HG03196 (cell line): ENCODE measurements at regions not wholly inside any gene's neighbourhood (a gene's known extent, or its start where the extent isn't known, plus 50 kb on each side); places are given as distances from the start of the nearest gene placed in this dataset.

Experiments used
- ATAC-seq: cut with Tn5 transposase; IDR thresholded peaks from one replicate; pipeline ENCODE4 v1.9.1; 2021; ENCODE audit not compliant: unreplicated experiment

- no peak for ATAC-seq
Observed at GRCh38 chr3:31244929-31245817, 287.6 kb upstream of the STT3B start.

- ATAC-seq: no peak
Observed at GRCh38 chr3:31246293-31247062, 286.2 kb upstream of the STT3B start.

DNA sequence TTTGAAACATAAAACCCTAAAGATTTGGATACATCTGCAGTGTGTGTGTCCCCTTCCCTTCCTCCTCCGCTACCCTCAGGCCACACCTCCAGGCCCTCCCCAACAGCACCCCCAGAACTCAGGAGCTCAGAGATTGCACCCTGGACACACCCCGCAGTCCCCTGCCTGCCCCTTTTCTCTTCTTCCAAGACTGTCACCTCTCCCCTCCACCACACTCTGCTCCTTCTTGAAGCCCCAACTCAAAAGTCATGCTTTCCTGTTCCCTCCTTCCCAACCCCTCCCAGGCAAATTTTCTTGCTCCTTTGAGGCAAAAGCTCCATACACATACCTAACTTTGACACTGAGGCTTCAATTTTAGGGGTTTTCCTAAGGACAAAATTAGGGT is 285.7 kb upstream of the STT3B start:
- no peak for ATAC-seq

DNA sequence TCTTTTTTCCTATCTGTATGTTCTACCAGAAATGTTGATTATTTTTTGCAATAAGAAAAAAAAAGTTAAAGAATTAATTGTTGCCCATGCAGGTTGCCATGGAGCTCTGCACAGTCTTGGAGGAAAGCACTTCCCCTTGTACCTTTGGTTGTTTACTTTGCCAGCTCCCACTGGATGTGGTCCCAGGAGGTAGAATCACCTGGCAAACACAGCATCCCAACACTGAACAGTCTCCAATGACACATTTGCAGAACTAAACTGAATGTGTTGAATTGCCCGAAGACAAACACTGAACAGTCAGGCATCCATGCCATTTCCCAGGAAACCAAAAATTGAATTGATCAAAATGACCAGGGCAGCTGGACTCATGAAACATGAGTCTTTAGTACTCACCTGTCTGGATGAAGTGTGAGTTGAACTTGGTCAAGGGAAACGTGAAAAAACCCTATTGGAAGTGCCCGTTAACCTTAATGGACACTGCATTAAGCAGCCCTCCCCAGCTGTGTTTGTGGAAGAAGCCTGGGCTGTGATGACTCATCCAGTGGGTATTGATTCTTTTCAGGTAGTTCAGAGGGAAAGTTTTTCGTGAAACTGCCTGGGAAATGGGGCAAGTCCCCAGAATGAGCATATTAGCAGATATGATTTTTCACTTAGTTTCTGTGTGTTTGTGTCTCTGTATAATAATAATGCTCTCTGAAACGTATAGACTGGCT is 284.7 kb upstream of the STT3B start:
- peak; percentile 58 for ATAC-seq

- peak; percentile 13 for ATAC-seq
Observed at GRCh38 chr3:31248563-31248992, 284.1 kb upstream of the STT3B start.

GRCh38 chr3:31249545-31249944 is 283.2 kb upstream of the STT3B start:
- no peak for ATAC-seq

- ATAC-seq: no peak
Observed at GRCh38 chr3:31250116-31250777, 282.5 kb upstream of the STT3B start.

GRCh38 chr3:31251083-31251482 is 281.6 kb upstream of the STT3B start:
- ATAC-seq: no peak

- ATAC-seq: no peak
Observed at GRCh38 chr3:31252216-31253185, 280.2 kb upstream of the STT3B start.

- ATAC-seq: no peak
Observed at GRCh38 chr3:31253782-31254181, 278.9 kb upstream of the STT3B start.

DNA sequence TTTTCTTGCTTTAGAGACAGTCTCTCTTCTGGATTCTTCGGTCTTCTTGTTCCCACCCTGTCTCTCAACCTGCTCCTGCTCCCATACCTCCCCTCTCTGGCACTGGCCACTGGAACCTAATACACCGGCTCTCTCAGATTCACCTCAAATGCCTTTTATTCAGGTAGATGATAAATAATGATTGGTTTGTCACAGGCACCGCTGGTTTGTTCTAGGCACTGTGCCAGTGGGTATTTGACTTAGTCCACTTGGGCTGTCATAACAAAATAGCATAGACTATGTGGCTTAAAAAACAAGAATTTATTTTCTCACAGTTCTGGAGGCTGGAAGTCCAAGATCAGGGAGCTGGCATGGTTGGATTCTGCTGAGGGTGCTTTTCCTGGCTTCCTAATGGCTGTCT is 278.2 kb upstream of the STT3B start:
- ATAC-seq: no peak

GRCh38 chr3:31255007-31255581 is 277.6 kb upstream of the STT3B start:
- no peak for ATAC-seq

- ATAC-seq: no peak
Observed at GRCh38 chr3:31262201-31262600, 270.5 kb upstream of the STT3B start.

DNA sequence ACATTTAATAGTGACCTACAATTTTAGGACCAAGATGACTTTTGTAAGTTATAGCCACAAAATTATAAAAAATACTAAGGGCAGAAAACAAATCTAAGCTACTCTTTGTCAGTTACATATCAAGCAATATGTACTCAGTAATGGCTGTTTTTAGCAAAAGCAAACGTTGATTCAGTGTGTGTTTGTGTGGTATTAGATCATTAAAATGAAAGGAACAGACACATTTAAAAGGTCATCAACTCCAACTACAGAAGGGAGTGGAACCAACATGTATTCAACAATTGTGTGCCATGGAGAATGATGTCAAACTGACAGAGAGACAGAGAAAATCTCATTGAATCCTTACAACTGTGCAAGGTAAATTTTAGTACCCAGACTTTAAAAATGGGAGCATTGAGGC is 268.8 kb upstream of the STT3B start:
- no peak for ATAC-seq

DNA sequence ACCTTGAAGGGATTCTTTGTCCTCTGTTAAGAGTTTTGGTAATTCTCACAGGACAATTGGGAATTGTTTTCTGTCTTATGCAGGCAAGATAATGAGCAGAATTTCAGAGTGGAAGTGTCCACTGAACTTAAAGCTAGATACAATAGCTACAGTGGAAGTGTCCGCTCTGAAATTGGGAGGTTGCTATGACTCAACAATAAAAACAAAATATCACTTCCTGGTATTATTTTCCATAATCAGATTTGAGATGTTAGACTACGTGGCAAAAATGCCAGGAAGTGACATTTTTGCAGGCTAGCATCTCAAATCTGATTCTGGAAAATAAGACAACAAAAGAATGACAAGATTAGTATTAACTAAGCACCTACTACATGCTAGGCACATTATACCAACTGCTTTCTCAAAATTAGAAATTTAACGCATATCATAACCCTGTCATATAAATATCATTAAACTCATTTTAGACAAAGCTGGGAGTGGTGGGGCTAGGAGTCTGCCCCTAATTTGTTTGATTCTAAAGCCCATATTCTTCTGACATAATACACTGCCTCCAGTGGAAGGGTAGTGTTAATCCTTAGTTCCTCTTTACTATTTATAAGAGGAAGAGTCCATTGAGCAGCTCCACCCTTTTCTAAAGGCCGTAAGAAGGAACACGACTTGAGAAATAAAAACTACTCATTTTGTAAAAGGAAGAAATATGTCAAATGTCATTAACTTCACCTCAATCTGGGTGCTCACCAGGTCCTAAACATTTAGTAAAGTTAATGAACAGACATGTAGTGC is 266.9 kb upstream of the STT3B start:
- no peak for ATAC-seq

DNA sequence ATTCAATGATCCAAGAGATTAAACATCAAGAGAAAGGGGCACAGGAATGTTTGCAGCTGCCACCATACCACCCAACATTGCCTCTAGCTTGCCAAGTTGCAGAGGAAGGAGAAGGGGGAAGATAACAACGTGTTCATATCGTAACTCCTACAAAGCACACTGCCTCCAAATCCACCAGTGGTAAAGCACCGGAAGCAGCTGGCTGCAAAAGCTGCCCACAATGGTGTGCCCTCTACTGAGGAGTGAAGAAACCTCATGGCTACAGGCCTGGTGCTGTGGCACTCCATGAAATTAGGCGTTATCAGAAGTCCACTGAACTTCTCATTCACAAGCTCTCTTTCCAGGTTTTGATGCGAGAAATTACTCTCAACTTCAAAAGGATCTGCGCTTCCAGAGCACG is 263.9 kb upstream of the STT3B start:
- ATAC-seq: no peak

- ATAC-seq: no peak
Observed at GRCh38 chr3:31270010-31270409, 262.7 kb upstream of the STT3B start.

- no peak for ATAC-seq
Observed at GRCh38 chr3:31274326-31275024, 258.2 kb upstream of the STT3B start.
